HL-60 (cell line): ENCODE measurements at regions not wholly inside any gene's neighbourhood (a gene's known extent, or its start where the extent isn't known, plus 50 kb on each side); places are given as distances from the start of the nearest gene placed in this dataset.

Experiments
- DNase-seq, 2 experiments: peaks; one replicate each; pipeline ENCODE4 v3.0.0-alpha.2; 2010 to 2020; ENCODE audit warnings: low read depth in 1 of 2, low spot score in 1 of 2
- H3K27ac ChIP-seq: fragments of 250-450 bp; sonication (Bioruptor Pico); replicated peaks from 2 replicates; pipeline ENCODE4 v1.5.1; 2020; ENCODE audit warnings: mild to moderate bottlenecking, moderate library complexity
- H3K27me3 ChIP-seq: fragments of 250-450 bp; sonication (Bioruptor Pico); 2 replicates; pipeline ENCODE4 v1.5.1; 2021; ENCODE audit warnings: mild to moderate bottlenecking, moderate library complexity; ENCODE audit not compliant: insufficient read depth, poor library complexity, severe bottlenecking
- H3K4me3 ChIP-seq: replicated peaks from 2 replicates; pipeline ENCODE4 v1.5.1; 2011; ENCODE audit warnings: mild to moderate bottlenecking, control low read depth, low read length; ENCODE audit not compliant: insufficient read depth
- CTCF ChIP-seq: IDR thresholded peaks from one replicate; pipeline ENCODE4 v1.5.1; 2011; ENCODE audit warnings: low read length, control low read depth, inconsistent platforms; ENCODE audit not compliant: insufficient read depth
- GABPA ChIP-seq: IDR thresholded peaks from 2 replicates; pipeline ENCODE4 v1.6.1; 2012; ENCODE audit warnings: low read depth
- POLR2AphosphoS5 ChIP-seq: IDR thresholded peaks from 2 replicates; pipeline ENCODE4 v1.6.1; 2012; ENCODE audit warnings: low read depth
- SPI1 ChIP-seq: IDR thresholded peaks from 2 replicates; pipeline ENCODE4 v1.6.1; 2012; ENCODE audit warnings: low read depth, mild to moderate bottlenecking, borderline replicate concordance
- TF ChIP-seq, protein P1 (sequence below): IDR thresholded peaks from 2 replicates; pipeline ENCODE4 v1.6.1; 2012; ENCODE audit warnings: low read depth; ENCODE audit not compliant: insufficient replicate concordance

DNA sequence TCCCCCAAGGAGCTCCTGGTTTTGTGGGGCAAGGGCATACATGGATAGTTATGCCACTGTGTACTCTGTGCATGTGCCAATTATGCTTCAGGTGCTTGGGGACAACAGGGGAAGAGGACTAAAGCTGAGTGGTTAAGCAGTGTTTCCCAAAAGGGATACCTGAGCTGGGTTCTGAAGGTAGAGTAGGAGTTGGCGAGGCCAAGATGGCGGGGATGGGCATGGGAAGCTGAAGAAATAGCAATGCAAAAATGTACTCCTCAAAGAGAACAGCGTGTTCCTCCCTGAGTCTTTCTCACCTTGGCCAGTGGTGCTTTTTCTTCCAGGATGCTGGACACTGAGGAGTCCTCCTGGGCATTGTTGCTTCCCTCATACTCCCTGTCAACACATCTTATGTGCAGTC, 90.0 kb upstream of the LARGE1 start:
- Histone ChIP-seq H3K27me3 (no peaks in the 10 kb centered on the region), H3K27ac (no peak overlapping the region), H3K4me3 (no peak overlapping the region)
- no peak for TF ChIP-seq GABPA
- TF ChIP-seq POLR2AphosphoS5 = no peak
- TF ChIP-seq, protein P1, sequence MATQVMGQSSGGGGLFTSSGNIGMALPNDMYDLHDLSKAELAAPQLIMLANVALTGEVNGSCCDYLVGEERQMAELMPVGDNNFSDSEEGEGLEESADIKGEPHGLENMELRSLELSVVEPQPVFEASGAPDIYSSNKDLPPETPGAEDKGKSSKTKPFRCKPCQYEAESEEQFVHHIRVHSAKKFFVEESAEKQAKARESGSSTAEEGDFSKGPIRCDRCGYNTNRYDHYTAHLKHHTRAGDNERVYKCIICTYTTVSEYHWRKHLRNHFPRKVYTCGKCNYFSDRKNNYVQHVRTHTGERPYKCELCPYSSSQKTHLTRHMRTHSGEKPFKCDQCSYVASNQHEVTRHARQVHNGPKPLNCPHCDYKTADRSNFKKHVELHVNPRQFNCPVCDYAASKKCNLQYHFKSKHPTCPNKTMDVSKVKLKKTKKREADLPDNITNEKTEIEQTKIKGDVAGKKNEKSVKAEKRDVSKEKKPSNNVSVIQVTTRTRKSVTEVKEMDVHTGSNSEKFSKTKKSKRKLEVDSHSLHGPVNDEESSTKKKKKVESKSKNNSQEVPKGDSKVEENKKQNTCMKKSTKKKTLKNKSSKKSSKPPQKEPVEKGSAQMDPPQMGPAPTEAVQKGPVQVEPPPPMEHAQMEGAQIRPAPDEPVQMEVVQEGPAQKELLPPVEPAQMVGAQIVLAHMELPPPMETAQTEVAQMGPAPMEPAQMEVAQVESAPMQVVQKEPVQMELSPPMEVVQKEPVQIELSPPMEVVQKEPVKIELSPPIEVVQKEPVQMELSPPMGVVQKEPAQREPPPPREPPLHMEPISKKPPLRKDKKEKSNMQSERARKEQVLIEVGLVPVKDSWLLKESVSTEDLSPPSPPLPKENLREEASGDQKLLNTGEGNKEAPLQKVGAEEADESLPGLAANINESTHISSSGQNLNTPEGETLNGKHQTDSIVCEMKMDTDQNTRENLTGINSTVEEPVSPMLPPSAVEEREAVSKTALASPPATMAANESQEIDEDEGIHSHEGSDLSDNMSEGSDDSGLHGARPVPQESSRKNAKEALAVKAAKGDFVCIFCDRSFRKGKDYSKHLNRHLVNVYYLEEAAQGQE = no peak
- no peak for TF ChIP-seq SPI1
- no peak for TF ChIP-seq CTCF
- no peak for DNase-seq

DNA sequence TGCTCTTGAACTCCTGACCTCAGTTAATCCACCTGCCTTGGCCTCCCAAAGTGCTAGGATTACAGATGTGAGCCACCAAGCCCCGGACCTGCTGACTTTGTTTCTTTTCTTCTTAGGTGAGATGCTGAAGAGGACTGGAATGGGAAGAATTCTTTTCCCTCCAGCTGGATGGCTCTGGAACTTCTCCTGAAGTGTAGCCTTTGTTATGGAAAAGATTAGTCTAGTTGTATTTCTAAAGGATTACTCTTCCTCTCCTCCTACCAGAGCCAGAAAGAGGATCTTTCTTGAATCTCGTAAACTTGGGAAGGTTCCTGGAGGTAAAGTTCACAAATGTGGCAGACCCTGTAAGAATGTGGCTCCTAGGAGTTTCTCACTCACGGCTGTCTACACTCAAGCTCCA, 95.4 kb upstream of the LARGE1 start:
- no peak for DNase-seq

DNA sequence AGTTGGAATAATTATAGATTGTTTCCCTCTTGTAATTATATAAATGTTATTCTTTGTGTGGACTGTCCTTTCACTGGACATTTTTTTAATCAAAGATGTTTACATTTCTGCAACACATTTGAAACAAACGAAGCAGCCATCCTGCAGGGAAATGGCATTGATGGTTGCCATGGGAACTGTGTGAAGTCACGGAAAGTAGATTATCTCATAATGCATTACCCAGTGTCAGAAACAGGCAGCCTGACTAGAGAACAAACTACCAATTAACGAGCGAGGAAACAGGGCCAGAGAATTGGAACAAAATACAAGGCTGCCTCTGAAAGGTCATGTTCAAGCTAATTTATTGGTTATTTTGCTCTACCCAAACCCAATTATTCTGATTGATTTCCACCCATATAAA, 96.9 kb upstream of the LARGE1 start:
- no peak for DNase-seq
- Histone ChIP-seq H3K27me3 (no peaks in the 10 kb centered on the region), H3K4me3 (no peak overlapping the region), H3K27ac (no peak overlapping the region)
- TF ChIP-seq CTCF = no peak
- TF ChIP-seq, protein P1 = no peak
- TF ChIP-seq POLR2AphosphoS5 = no peak
- no peak for TF ChIP-seq GABPA
- no peak for TF ChIP-seq SPI1

More for the DNA sequence above, 95.4 kb upstream of the LARGE1 start:
- Histone ChIP-seq H3K4me3 (no peak overlapping the region), H3K27ac (no peak overlapping the region), H3K27me3 (no peaks in the 10 kb centered on the region)
- no peak for TF ChIP-seq GABPA
- TF ChIP-seq, protein P1 = no peak
- TF ChIP-seq CTCF = no peak
- TF ChIP-seq SPI1 = no peak
- TF ChIP-seq POLR2AphosphoS5 = no peak
